Endothelial cell of umbilical vein (primary cell): ENCODE measurements at regions not wholly inside any gene's neighbourhood (a gene's known extent, or its start where the extent isn't known, plus 50 kb on each side); places are given as distances from the start of the nearest gene placed in this dataset.

ENCODE experiments used
- BruUV-seq: library from RNA; stranded (reverse); fragments of 400-500 nt; replicated peaks from 2 replicates; lab custom pipeline; 2021; lab: Mats Ljungman, UMichigan
- CTCF ChIA-PET: fragments of 300-600, 350-600 bp; sonication (Branson Sonifier 250); formaldehyde crosslinking; loops from one replicate; lab custom pipeline; 2021; ENCODE audit warnings: antibody characterized with exemption, inconsistent platforms; lab: Charles Lee
- POLR2A ChIA-PET: fragments of 300-600, 350-600 bp; sonication (Branson Sonifier 250); formaldehyde crosslinking; loops from one replicate; lab custom pipeline; 2021; ENCODE audit warnings: antibody characterized with exemption, inconsistent platforms; lab: Charles Lee
- DNase-seq: peaks from one replicate; pipeline ENCODE4 v3.0.0-alpha.2; 2011; ENCODE audit warnings: low read depth, low spot score
- FAIRE-seq: peaks from 2 replicates; lab custom pipeline; 2011; peaks lifted over from hg19 to GRCh38; lab: Jason Lieb, UNC
- H2AFZ ChIP-seq: 2 replicates; pipeline ENCODE4 v1.6.0; 2012; ENCODE audit warnings: low read depth, low read length, control low read depth, inconsistent platforms
- H3K27ac ChIP-seq: 2 replicates; pipeline ENCODE4 v1.5.1; 2011; ENCODE audit warnings: low read depth, mild to moderate bottlenecking, control low read depth, low read length, moderate library complexity; ENCODE audit not compliant: insufficient read depth
- H3K27me3 ChIP-seq, 2 experiments: 2 replicates each; pipeline versions ENCODE4 v1.6.0 to v1.6.1; 2011; ENCODE audit warnings: low read length in 2 of 2, mixed read lengths in 1 of 2; ENCODE audit not compliant: control insufficient read depth in 2 of 2, insufficient read depth in 2 of 2
- H3K36me3 ChIP-seq, 2 experiments: 2 replicates in 1 of 2; 3 replicates in 1 of 2; pipeline ENCODE4 v1.5.1; 2011; ENCODE audit warnings: low read length in 2 of 2, mild to moderate bottlenecking in 1 of 2, moderate library complexity in 1 of 2; ENCODE audit not compliant: control insufficient read depth in 2 of 2, insufficient read depth in 2 of 2; ENCODE audit errors: extremely low read depth in 1 of 2
- H3K4me1 ChIP-seq: 3 replicates; pipeline ENCODE4 v1.5.1; 2011; ENCODE audit warnings: mild to moderate bottlenecking, low read length; ENCODE audit not compliant: control insufficient read depth, insufficient read depth; ENCODE audit errors: extremely low read depth
- H3K4me2 ChIP-seq: 2 replicates; pipeline ENCODE4 v1.6.1; 2011; ENCODE audit warnings: low read length, control low read depth, mixed read lengths; ENCODE audit not compliant: insufficient read depth
- H3K4me3 ChIP-seq, 3 experiments: fragments of 200-600 bp in 1 of 3; sonication (generic), shearing (Covaris generic) in 1 of 3; replicated peaks in 1 of 3; 2 replicates each; pipeline ENCODE4 v1.5.1; 2011 to 2016; ENCODE audit warnings: control low read depth in 3 of 3, low read length in 3 of 3, mild to moderate bottlenecking in 2 of 3, inconsistent platforms in 1 of 3, low read depth in 1 of 3, moderate library complexity in 1 of 3; ENCODE audit not compliant: insufficient read depth in 1 of 3
- H3K79me2 ChIP-seq: 2 replicates; pipeline ENCODE4 v1.6.0; 2012; ENCODE audit warnings: low read length, inconsistent platforms; ENCODE audit not compliant: control insufficient read depth, insufficient read depth
- H3K9ac ChIP-seq: replicated peaks from 2 replicates; pipeline ENCODE3; 2011; ENCODE audit warnings: low read length, control low read depth; ENCODE audit not compliant: insufficient read depth; ENCODE audit errors: extremely low read depth
- H3K9me1 ChIP-seq: replicated peaks from 3 replicates; pipeline ENCODE4 v1.6.0; 2011; ENCODE audit warnings: mild to moderate bottlenecking, low read length; ENCODE audit not compliant: control insufficient read depth, insufficient read depth; ENCODE audit errors: extremely low read depth
- H3K9me3 ChIP-seq: replicated peaks from 2 replicates; pipeline ENCODE4 v1.5.1; 2012; ENCODE audit warnings: low read length, inconsistent platforms; ENCODE audit not compliant: control insufficient read depth, insufficient read depth
- H4K20me1 ChIP-seq: replicated peaks from 2 replicates; pipeline ENCODE3; 2011; ENCODE audit warnings: mild to moderate bottlenecking, low read length; ENCODE audit not compliant: control insufficient read depth, insufficient read depth; ENCODE audit errors: extremely low read depth
- CTCF ChIP-seq, 2 donors: IDR thresholded peaks; 1 replicate in 1 of 2; 2 replicates in 1 of 2; pipeline ENCODE4 v1.5.1; 2011; ENCODE audit warnings: low read length in 2 of 2, mild to moderate bottlenecking in 2 of 2, moderate library complexity in 2 of 2, control low read depth in 1 of 2, inconsistent platforms in 1 of 2, low read depth in 1 of 2; ENCODE audit not compliant: insufficient read depth in 1 of 2; ENCODE audit errors: extremely low read depth in 1 of 2
- EZH2 ChIP-seq: IDR thresholded peaks from 2 replicates; pipeline ENCODE4 v1.6.1; 2012; ENCODE audit warnings: borderline replicate concordance, low read depth, mild to moderate bottlenecking, moderate library complexity, low read length, inconsistent platforms; ENCODE audit not compliant: severe bottlenecking
- FOS ChIP-seq: IDR thresholded peaks from 2 replicates; pipeline ENCODE4 v1.6.1; 2011; ENCODE audit warnings: mild to moderate bottlenecking, low read length, moderate library complexity, borderline replicate concordance; ENCODE audit not compliant: insufficient read depth
- GATA2 ChIP-seq: IDR thresholded peaks from 2 replicates; pipeline ENCODE4 v1.7.0; 2011; ENCODE audit warnings: low read depth, mild to moderate bottlenecking, moderate library complexity, mixed read lengths, low read length; ENCODE audit not compliant: insufficient read length, insufficient read depth
- JUN ChIP-seq: IDR thresholded peaks from 2 replicates; pipeline ENCODE4 v1.6.1; 2011; ENCODE audit warnings: borderline replicate concordance, low read depth; ENCODE audit not compliant: insufficient read length, insufficient read depth
- MAX ChIP-seq: IDR thresholded peaks from 2 replicates; pipeline ENCODE4 v1.6.1; 2011; ENCODE audit not compliant: insufficient read depth, insufficient read length
- MYC ChIP-seq: IDR thresholded peaks from one replicate; pipeline ENCODE4 v1.6.1; 2011; ENCODE audit warnings: mild to moderate bottlenecking, low read depth, low read length
- POLR2A ChIP-seq: IDR thresholded peaks from 2 replicates; pipeline ENCODE4 v1.6.1; 2012; ENCODE audit warnings: low read depth, mild to moderate bottlenecking, control low read depth, low read length
- POLR2AphosphoS5 ChIP-seq: IDR thresholded peaks from 2 replicates; pipeline ENCODE4 v1.6.1; 2012; ENCODE audit warnings: low read depth, mild to moderate bottlenecking, control low read depth, low read length, moderate library complexity; ENCODE audit not compliant: insufficient read depth
- dilution Hi-C: fragments of 300-500 bp; cut with MboI; formaldehyde crosslinking; loops from one replicate; pipeline ENCODE4 v1.15.0; 2019; ENCODE audit warnings: low sequenced_read_pairs; ENCODE audit not compliant: extremely low pct_ligation_motif_present
- intact Hi-C: fragments of 100-400 bp; cut with micrococcal nuclease; formaldehyde crosslinking; loops from one replicate; pipeline ENCODE4 v1.10.0; 2022

GRCh38 chr10:14384116-14384730, 53.5 kb upstream of the FRMD4A start:
- H3K4me3 ChIP-seq, result no peak overlapping the region
- H3K9me3 ChIP-seq, result no peaks in the 10 kb centered on the region
- H3K9me1 ChIP-seq, result no peaks in the 10 kb centered on the region
- no peak for FAIRE-seq
- H3K27ac ChIP-seq, result no peak overlapping the region
- H3K79me2 ChIP-seq, result no peaks in the 10 kb centered on the region
- H3K9ac ChIP-seq, result no peak overlapping the region
- no peak overlapping the region for H2AFZ ChIP-seq
- TF ChIP-seq GATA2, result no peak
- no peak for TF ChIP-seq MYC
- TF ChIP-seq POLR2A, result no peak
- TF ChIP-seq MAX, result no peak
- TF ChIP-seq CTCF (IDR thresholded peaks at IDR 0.05; ENCODE audit: extremely low read depth in 1 of 2, insufficient read depth in 1 of 2, low read depth in 1 of 2, low read length in 2 of 2), result no peak
- no peak for TF ChIP-seq POLR2AphosphoS5
- no peak for TF ChIP-seq JUN
- no peak for TF ChIP-seq EZH2
- no peak for TF ChIP-seq FOS
- dilution Hi-C loops (no loop called here), intact Hi-C loops (no loop called here)
- H3K4me1 ChIP-seq, result no peaks in the 10 kb centered on the region
- H3K27me3 ChIP-seq, result peaks cover 0 to 7% of the 10 kb centered on the region in 2 experiments
- ChIA-PET POLR2A (no interaction called here), CTCF (no interaction called here)
- H3K4me2 ChIP-seq, result no peak overlapping the region
- DNase-seq, result no peak
- H3K36me3 ChIP-seq, result no peaks in the 10 kb centered on the region
- no peaks in the 10 kb centered on the region for H4K20me1 ChIP-seq
- no TSS peak for BruUV-seq
